ENCODE measurements at regions not wholly inside any gene's neighbourhood (a gene's known extent, or its start where the extent isn't known, plus 50 kb on each side); places are given as distances from the start of the nearest gene placed in this dataset.

GRCh38 chr17:33939959-33940358 is 315.1 kb upstream of the CCL2 start:
- no peak for TF ChIP-seq HOXD1 (CRISPR knock-in tag; IDR thresholded peaks at IDR 0.05)
- TF ChIP-seq TFAP4 (IDR thresholded peaks at IDR 0.05; ENCODE audit: borderline replicate concordance, low read depth) = no peak

Measured in HepG2 (cell line).